Cardiac muscle cell (in vitro differentiated cells and primary cell): ENCODE measurements at regions not wholly inside any gene's neighbourhood (a gene's known extent, or its start where the extent isn't known, plus 50 kb on each side); places are given as distances from the start of the nearest gene placed in this dataset.

Experiments used
- DNase-seq, 2 donors: peaks; one replicate each; pipeline versions ENCODE4 v3.0.0 to v3.0.0-alpha.2; 2010 to 2017; ENCODE audit warnings: low read depth in 1 of 2, low spot score in 1 of 2
- H3K27ac ChIP-seq: fragments of 200-600 bp; sonication (generic); 2 replicates; pipeline ENCODE4 v1.5.1; 2016
- H3K27me3 ChIP-seq: fragments of 200-600 bp; sonication (generic); 2 replicates; pipeline ENCODE4 v1.6.0; 2016; ENCODE audit warnings: control low read depth
- H3K36me3 ChIP-seq: fragments of 200-600 bp; sonication (generic); 2 replicates; pipeline ENCODE4 v1.5.1; 2016; ENCODE audit warnings: control low read depth
- H3K4me1 ChIP-seq: fragments of 200-600 bp; sonication (generic); 2 replicates; pipeline ENCODE4 v1.8.1; 2017; ENCODE audit warnings: low read depth, mild to moderate bottlenecking, mixed run types
- H3K4me3 ChIP-seq: fragments of 200-600 bp; sonication (generic); 2 replicates; pipeline ENCODE4 v1.5.1; 2016; ENCODE audit warnings: mild to moderate bottlenecking
- H3K9me3 ChIP-seq: fragments of 200-600 bp; sonication (generic); 2 replicates; pipeline ENCODE4 v1.5.1; 2017; ENCODE audit warnings: low read depth, mild to moderate bottlenecking, control low read depth
- CTCF ChIP-seq: IDR thresholded peaks from 2 replicates; pipeline ENCODE4 v1.5.1; 2012; ENCODE audit warnings: low read depth, mild to moderate bottlenecking, low read length

GRCh38 chr17:79542718-79543117 is 68.1 kb downstream of the RBFOX3 start:
- Histone ChIP-seq H3K9me3 (no peaks in the 10 kb centered on the region), H3K36me3 (no peaks in the 10 kb centered on the region), H3K27me3 (no peaks in the 10 kb centered on the region), H3K4me1 (no peaks in the 10 kb centered on the region), H3K27ac (no peak overlapping the region), H3K4me3 (no peak overlapping the region)
- no peak for TF ChIP-seq CTCF
- no peak for DNase-seq

- TF ChIP-seq CTCF, result no peak
- no peaks in the 10 kb centered on the region for H3K9me3 ChIP-seq
- no peak overlapping the region for H3K27ac ChIP-seq
- no peak for DNase-seq
- H3K4me1 ChIP-seq, result no peaks in the 10 kb centered on the region
- H3K27me3 ChIP-seq, result no peaks in the 10 kb centered on the region
- no peak overlapping the region for H3K4me3 ChIP-seq
- no peaks in the 10 kb centered on the region for H3K36me3 ChIP-seq
Observed at GRCh38 chr17:79541056-79541850, 69.6 kb downstream of the RBFOX3 start.

- Histone ChIP-seq H3K4me1 (no peaks in the 10 kb centered on the region), H3K36me3 (no peaks in the 10 kb centered on the region)
Observed at GRCh38 chr17:79539944-79540705, 70.7 kb downstream of the RBFOX3 start.

GRCh38 chr17:79538291-79538690 is 72.6 kb downstream of the RBFOX3 start:
- Histone ChIP-seq H3K4me1 (no peaks in the 10 kb centered on the region), H3K9me3 (no peaks in the 10 kb centered on the region), H3K27ac (no peak overlapping the region), H3K36me3 (no peaks in the 10 kb centered on the region), H3K27me3 (no peaks in the 10 kb centered on the region), H3K4me3 (no peak overlapping the region)
- no peak for TF ChIP-seq CTCF
- no peak for DNase-seq

More at GRCh38 chr17:79539944-79540705, 70.7 kb downstream of the RBFOX3 start:
- H3K27me3 ChIP-seq, result no peaks in the 10 kb centered on the region
- no peak for DNase-seq
- no peak for TF ChIP-seq CTCF
- H3K4me3 ChIP-seq, result no peak overlapping the region
- no peaks in the 10 kb centered on the region for H3K9me3 ChIP-seq
- no peak overlapping the region for H3K27ac ChIP-seq

- no peak for TF ChIP-seq CTCF
- Histone ChIP-seq H3K36me3 (no peaks in the 10 kb centered on the region), H3K4me1 (no peaks in the 10 kb centered on the region), H3K27me3 (no peaks in the 10 kb centered on the region), H3K27ac (no peak overlapping the region), H3K4me3 (no peak overlapping the region), H3K9me3 (no peaks in the 10 kb centered on the region)
- DNase-seq, result no peak
Observed at GRCh38 chr17:79537686-79538085, 73.2 kb downstream of the RBFOX3 start.
